22Rv1 (cell line): ENCODE measurements at regions not wholly inside any gene's neighbourhood (a gene's known extent, or its start where the extent isn't known, plus 50 kb on each side); places are given as distances from the start of the nearest gene placed in this dataset.

Experiments used
- ZFX ChIP-seq: fragments of 450-650 bp; IDR thresholded peaks from 2 replicates; pipeline ENCODE4 v1.6.1; 2017; ENCODE audit warnings: antibody characterized with exemption, borderline replicate concordance
- TF ChIP-seq, protein P1 (sequence below): fragments of 450-650 bp; IDR thresholded peaks from 2 replicates; pipeline ENCODE4 v1.5.1; 2017; ENCODE audit warnings: mild to moderate bottlenecking

DNA sequence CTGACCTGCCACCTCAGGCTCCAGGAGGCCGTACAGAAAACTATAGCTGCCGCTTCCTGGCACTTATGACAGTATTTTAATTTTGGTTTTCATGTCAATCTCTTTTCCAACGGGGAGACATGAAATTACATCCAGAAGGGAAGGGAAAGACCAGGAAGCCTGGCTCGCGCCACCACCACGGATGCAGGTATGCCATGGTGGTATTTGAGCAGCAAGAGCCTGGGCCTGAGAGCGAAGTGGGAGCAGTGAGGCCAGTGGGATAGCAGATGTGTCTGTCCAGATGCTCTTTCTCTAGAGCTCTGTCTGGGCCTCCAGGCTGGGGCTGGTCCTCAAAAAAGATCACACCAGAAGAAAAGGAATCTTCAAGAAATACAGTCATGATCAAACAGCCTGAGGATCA, 82.5 kb upstream of the CPEB2 start:
- TF ChIP-seq, protein P1, sequence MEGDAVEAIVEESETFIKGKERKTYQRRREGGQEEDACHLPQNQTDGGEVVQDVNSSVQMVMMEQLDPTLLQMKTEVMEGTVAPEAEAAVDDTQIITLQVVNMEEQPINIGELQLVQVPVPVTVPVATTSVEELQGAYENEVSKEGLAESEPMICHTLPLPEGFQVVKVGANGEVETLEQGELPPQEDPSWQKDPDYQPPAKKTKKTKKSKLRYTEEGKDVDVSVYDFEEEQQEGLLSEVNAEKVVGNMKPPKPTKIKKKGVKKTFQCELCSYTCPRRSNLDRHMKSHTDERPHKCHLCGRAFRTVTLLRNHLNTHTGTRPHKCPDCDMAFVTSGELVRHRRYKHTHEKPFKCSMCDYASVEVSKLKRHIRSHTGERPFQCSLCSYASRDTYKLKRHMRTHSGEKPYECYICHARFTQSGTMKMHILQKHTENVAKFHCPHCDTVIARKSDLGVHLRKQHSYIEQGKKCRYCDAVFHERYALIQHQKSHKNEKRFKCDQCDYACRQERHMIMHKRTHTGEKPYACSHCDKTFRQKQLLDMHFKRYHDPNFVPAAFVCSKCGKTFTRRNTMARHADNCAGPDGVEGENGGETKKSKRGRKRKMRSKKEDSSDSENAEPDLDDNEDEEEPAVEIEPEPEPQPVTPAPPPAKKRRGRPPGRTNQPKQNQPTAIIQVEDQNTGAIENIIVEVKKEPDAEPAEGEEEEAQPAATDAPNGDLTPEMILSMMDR, result no peak
- no peak for TF ChIP-seq ZFX
